ENCODE measurements at regions not wholly inside any gene's neighbourhood (a gene's known extent, or its start where the extent isn't known, plus 50 kb on each side); places are given as distances from the start of the nearest gene placed in this dataset.

GRCh38 chrX:55144697-55145096, 55.9 kb downstream of the PAGE2 start:
- TF ChIP-seq CTCF (IDR thresholded peaks at IDR 0.05) (no peak), RAD21 (IDR thresholded peaks at IDR 0.05; ENCODE audit: low read length) (no peak), USF1 (IDR thresholded peaks at IDR 0.05; ENCODE audit: borderline replicate concordance, low read depth) (no peak), MXI1 (IDR thresholded peaks at IDR 0.05; ENCODE audit: low read depth, low read length) (no peak), NFIC (IDR thresholded peaks at IDR 0.05; ENCODE audit: borderline replicate concordance) (no peak), TEAD4 (IDR thresholded peaks at IDR 0.05; ENCODE audit: borderline replicate concordance, insufficient read depth) (no peak), PBX3 (IDR thresholded peaks at IDR 0.05) (no peak), EP300 (IDR thresholded peaks at IDR 0.05; ENCODE audit: borderline replicate concordance in 1 of 2, low read depth in 1 of 2, low read length in 1 of 2) (no peak), EZH2phosphoT487 (IDR thresholded peaks at IDR 0.05; ENCODE audit: borderline replicate concordance, low read depth) (no peak), MAX (IDR thresholded peaks at IDR 0.05; ENCODE audit: low read depth) (no peak)
